ENCODE measurements at regions not wholly inside any gene's neighbourhood (a gene's known extent, or its start where the extent isn't known, plus 50 kb on each side); places are given as distances from the start of the nearest gene placed in this dataset.

DNA sequence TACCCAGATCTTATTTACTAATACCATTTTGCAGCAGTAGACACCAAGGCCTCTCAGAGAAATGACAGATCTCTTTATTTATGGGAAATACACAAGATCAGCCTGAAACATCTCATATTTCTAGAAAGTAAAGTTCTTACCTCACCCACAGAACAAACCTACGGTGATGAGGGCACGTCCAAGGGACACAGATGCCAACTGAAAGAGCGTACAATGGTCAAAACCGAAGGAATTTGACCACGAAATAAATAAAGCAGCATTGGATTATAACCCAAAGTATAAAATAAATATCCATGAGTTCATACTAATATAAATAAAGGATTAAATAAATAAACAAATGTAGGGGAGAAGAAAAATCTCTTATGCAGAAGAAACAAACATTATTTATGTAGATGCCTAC is 747.0 kb downstream of the TNS3 start:
- H3K27me3 ChIP-seq = no peaks in the 10 kb centered on the region
- no peaks in the 10 kb centered on the region for H3K9me3 ChIP-seq
- no peak for DNase-seq
- no peaks in the 10 kb centered on the region for H3K4me1 ChIP-seq
- WGBS, 2 donors = 80 to 86% methylated on average over 5 of the region's 5 CpGs
- ATAC-seq = no peak
- FAIRE-seq = no peak
- intact Hi-C loops (cut with DNase I) = no loop called here
- no peak overlapping the region for H3K4me3 ChIP-seq
- no peaks in the 10 kb centered on the region for H3K36me3 ChIP-seq
- TF ChIP-seq, protein P1, sequence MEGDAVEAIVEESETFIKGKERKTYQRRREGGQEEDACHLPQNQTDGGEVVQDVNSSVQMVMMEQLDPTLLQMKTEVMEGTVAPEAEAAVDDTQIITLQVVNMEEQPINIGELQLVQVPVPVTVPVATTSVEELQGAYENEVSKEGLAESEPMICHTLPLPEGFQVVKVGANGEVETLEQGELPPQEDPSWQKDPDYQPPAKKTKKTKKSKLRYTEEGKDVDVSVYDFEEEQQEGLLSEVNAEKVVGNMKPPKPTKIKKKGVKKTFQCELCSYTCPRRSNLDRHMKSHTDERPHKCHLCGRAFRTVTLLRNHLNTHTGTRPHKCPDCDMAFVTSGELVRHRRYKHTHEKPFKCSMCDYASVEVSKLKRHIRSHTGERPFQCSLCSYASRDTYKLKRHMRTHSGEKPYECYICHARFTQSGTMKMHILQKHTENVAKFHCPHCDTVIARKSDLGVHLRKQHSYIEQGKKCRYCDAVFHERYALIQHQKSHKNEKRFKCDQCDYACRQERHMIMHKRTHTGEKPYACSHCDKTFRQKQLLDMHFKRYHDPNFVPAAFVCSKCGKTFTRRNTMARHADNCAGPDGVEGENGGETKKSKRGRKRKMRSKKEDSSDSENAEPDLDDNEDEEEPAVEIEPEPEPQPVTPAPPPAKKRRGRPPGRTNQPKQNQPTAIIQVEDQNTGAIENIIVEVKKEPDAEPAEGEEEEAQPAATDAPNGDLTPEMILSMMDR (IDR thresholded peaks at IDR 0.05) = no peak
- H3K27ac ChIP-seq = no peak overlapping the region

DNA sequence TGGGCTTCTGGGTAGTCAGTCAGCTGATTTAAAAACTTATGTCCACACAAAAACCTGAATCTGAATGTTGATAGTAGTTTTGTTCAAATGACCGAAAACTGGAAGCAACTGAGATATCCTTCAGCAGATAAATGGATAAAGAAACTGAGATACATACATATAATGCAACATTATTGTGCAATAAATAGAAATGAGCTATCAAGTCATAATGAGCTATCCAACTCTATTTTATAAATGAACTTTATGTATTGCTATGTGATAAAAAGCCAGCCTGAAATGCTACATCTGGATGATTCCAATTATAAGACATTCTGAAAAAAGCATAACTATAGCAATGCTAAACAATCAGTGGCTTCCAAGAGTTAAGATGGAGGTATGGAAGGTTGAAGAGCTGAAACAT is 748.7 kb downstream of the TNS3 start:
- 77 to 86% methylated on average over 1 of the region's 1 CpG for WGBS, 2 donors

DNA sequence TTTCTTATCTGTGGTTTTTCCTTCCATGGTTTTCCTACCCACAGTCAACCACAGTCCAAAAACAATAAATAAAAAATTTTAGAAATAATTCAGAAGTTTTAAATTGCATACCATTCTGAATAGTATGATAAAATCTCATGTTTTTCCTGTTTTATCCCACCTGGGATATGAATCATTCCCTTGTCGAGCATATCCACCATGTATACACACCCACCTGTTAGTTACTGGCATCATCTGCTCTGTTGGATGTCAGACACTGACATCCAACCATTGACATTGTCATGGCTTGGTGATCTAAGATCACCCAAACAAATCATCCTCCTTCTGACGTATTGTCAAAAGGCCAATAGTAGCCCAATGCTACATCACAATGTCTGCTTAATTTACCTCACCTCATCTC is 749.8 kb downstream of the TNS3 start:
- FAIRE-seq (no peak), ATAC-seq (no peak), DNase-seq (no peak)
- TF ChIP-seq, protein P1 (IDR thresholded peaks at IDR 0.05) = no peak
- intact Hi-C loops (cut with DNase I) = no loop called here
- Histone ChIP-seq H3K27me3 (no peaks in the 10 kb centered on the region), H3K27ac (no peak overlapping the region), H3K4me1 (no peaks in the 10 kb centered on the region), H3K9me3 (no peaks in the 10 kb centered on the region), H3K4me3 (no peak overlapping the region), H3K36me3 (no peaks in the 10 kb centered on the region)
- 59 to 63% methylated on average over 2 of the region's 2 CpGs for WGBS, 2 donors

More for the DNA sequence above, 748.7 kb downstream of the TNS3 start:
- H3K9me3 ChIP-seq = no peaks in the 10 kb centered on the region
- no peak overlapping the region for H3K4me3 ChIP-seq
- H3K27me3 ChIP-seq = no peaks in the 10 kb centered on the region
- DNase-seq (no peak), FAIRE-seq (no peak), ATAC-seq (no peak)
- intact Hi-C loops (cut with DNase I) = no loop called here
- no peaks in the 10 kb centered on the region for H3K4me1 ChIP-seq
- H3K27ac ChIP-seq = no peak overlapping the region
- H3K36me3 ChIP-seq = no peaks in the 10 kb centered on the region
- TF ChIP-seq, protein P1 (IDR thresholded peaks at IDR 0.05) = no peak

DNA sequence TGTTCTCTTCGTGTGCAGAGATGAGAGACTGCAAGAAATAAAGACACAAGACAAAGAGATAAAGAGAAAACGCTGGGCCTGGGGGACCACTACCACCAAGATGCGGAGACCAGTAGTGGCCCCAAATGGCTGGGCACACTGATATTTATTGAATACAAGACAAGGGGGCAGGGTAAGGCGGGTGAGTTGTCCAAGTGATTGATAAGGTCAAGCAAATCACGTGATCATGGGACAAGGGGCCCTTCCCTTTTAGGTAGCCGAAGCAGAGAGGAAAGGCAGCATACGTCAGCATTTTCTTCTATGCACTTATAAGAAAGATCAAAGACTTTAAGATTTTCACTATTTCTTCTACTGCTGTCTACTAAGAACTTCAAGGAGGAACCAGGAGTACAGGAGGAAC is 762.1 kb downstream of the TNS3 start:
- Histone ChIP-seq H3K27ac (no peak overlapping the region), H3K4me3 (no peak overlapping the region), H3K4me1 (no peaks in the 10 kb centered on the region), H3K36me3 (no peaks in the 10 kb centered on the region), H3K27me3 (no peaks in the 10 kb centered on the region), H3K9me3 (no peaks in the 10 kb centered on the region)
- intact Hi-C loops (cut with DNase I) = no loop called here
- TF ChIP-seq, protein P1 (IDR thresholded peaks at IDR 0.05) = no peak
- ATAC-seq = no peak
- WGBS, 2 donors = 77 to 79% methylated on average over 7 of the region's 7 CpGs
- no peak for DNase-seq
- no peak for FAIRE-seq

DNA sequence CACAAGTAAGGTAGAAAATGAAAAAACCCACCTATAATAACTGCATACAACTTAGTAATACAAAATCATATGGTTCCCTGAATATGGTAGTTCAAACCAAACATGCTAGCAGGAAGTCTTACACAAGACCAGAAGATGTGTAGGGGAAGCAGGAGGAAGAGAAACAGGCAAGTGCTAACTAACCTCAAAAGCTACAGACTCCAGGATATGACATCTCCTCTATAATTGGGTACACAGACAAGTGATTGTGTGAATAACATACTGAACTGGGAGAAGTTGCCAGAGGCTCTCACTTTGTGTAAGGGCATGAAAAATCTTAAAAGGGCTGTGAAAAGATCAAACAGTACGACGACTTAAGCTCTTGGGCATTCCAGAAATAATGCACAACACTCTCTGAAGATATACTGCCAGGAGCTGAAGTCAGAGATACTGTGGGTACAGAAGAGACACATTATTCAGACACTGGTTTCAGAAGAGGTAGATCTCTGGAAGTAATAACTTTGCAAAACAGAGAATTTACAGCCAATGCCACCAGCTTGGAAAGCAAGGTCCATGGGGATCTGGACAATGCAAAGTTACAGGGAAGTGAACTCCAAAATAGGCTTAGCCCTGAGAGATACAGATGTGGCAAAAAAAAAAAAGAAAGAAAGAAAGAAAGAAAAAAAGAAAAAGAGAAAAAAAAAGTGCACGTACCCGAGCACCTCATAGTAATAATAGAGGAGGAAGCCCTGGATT is 767.2 kb downstream of the TNS3 start:
- Histone ChIP-seq H3K27ac (no peak overlapping the region), H3K9me3 (no peaks in the 10 kb centered on the region), H3K4me3 (no peak overlapping the region), H3K4me1 (no peaks in the 10 kb centered on the region), H3K27me3 (no peaks in the 10 kb centered on the region), H3K36me3 (no peaks in the 10 kb centered on the region)
- no peak for DNase-seq
- TF ChIP-seq, protein P1 (IDR thresholded peaks at IDR 0.05) = no peak
- no peak for FAIRE-seq
- ATAC-seq = no peak
- WGBS, 2 donors = 82 to 87% methylated on average over 4 of the region's 4 CpGs
- intact Hi-C loops (cut with DNase I) = no loop called here
